IMR-90 (cell line): ENCODE measurements at regions not wholly inside any gene's neighbourhood (a gene's known extent, or its start where the extent isn't known, plus 50 kb on each side); places are given as distances from the start of the nearest gene placed in this dataset.

Experiments used
- ATAC-seq: fragments of 200-7000 bp; cut with Tn5 transposase; 2 replicates; pipeline ENCODE4 v1.9.1; 2020; ENCODE audit warnings: low read depth, mild to moderate bottlenecking, moderate library complexity
- BruUV-seq: library from RNA; stranded (reverse); fragments of 400-500 nt; replicated peaks from 2 replicates; lab custom pipeline; 2021; lab: Mats Ljungman, UMichigan
- CTCF ChIA-PET: fragments of 300-600 bp; formaldehyde crosslinking; extraction: SDS; loops from one replicate; lab custom pipeline; 2021; ENCODE audit warnings: antibody characterized with exemption; lab: Yijun Ruan, JAX
- POLR2A ChIA-PET: fragments of 300-600 bp; sonication (Branson Sonifier 250); formaldehyde crosslinking; loops from one replicate; lab custom pipeline; 2022; ENCODE audit warnings: antibody characterized with exemption; ENCODE audit not compliant: unreplicated experiment; lab: Charles Lee
- DNase-seq: peaks from one replicate; pipeline ENCODE4 v3.0.0; 2013
- H2AFZ ChIP-seq: replicated peaks from 2 replicates; pipeline ENCODE3; 2013; ENCODE audit warnings: low read length, mild to moderate bottlenecking; ENCODE audit not compliant: poor library complexity
- H2AK5ac ChIP-seq: 2 replicates; pipeline ENCODE4 v1.6.1; 2013; ENCODE audit warnings: low read depth, low read length, inconsistent platforms
- H2AK9ac ChIP-seq: replicated peaks from 2 replicates; pipeline ENCODE3; 2013; ENCODE audit warnings: mild to moderate bottlenecking, low read depth, low read length, moderate library complexity; ENCODE audit not compliant: poor library complexity
- H2BK120ac ChIP-seq: 2 replicates; pipeline ENCODE4 v1.6.1; 2013; ENCODE audit warnings: low read depth, low read length, inconsistent platforms
- H2BK15ac ChIP-seq: 3 replicates; pipeline ENCODE4 v1.6.1; 2013; ENCODE audit warnings: low read depth, low read length, inconsistent platforms
- H2BK20ac ChIP-seq: 2 replicates; pipeline ENCODE4 v1.6.1; 2013; ENCODE audit warnings: low read depth, mild to moderate bottlenecking, inconsistent platforms, low read length, moderate library complexity
- H2BK5ac ChIP-seq: 2 replicates; pipeline ENCODE4 v1.6.1; 2013; ENCODE audit warnings: mild to moderate bottlenecking, low read depth, low read length, inconsistent platforms; ENCODE audit not compliant: poor library complexity, severe bottlenecking
- H3K14ac ChIP-seq: replicated peaks from 2 replicates; pipeline ENCODE4 v1.6.1; 2013; ENCODE audit warnings: low read depth, low read length, inconsistent platforms
- H3K18ac ChIP-seq: 2 replicates; pipeline ENCODE4 v1.6.1; 2013; ENCODE audit warnings: low read depth, low read length, control low read depth
- H3K23ac ChIP-seq: 2 replicates; pipeline ENCODE4 v1.6.1; 2013; ENCODE audit warnings: low read depth, low read length, inconsistent platforms
- H3K27ac ChIP-seq: 2 replicates; pipeline ENCODE4 v1.5.1; 2013; ENCODE audit warnings: mild to moderate bottlenecking, control low read depth, low read length; ENCODE audit not compliant: insufficient read depth
- H3K27me3 ChIP-seq: 2 replicates; pipeline ENCODE4 v1.6.1; 2013; ENCODE audit warnings: low read length; ENCODE audit not compliant: control insufficient read depth, insufficient read depth
- H3K36me3 ChIP-seq: 2 replicates; pipeline ENCODE4 v1.6.1; 2013; ENCODE audit warnings: low read length, mixed read lengths; ENCODE audit not compliant: control insufficient read depth, insufficient read depth
- H3K4ac ChIP-seq: 2 replicates; pipeline ENCODE4 v1.6.1; 2013; ENCODE audit warnings: low read depth, low read length, inconsistent platforms
- H3K4me1 ChIP-seq: 2 replicates; pipeline ENCODE4 v1.6.1; 2013; ENCODE audit warnings: low read length, mixed read lengths; ENCODE audit not compliant: control insufficient read depth, insufficient read depth
- H3K4me2 ChIP-seq: 2 replicates; pipeline ENCODE4 v1.6.1; 2013; ENCODE audit warnings: low read depth, mild to moderate bottlenecking, control low read depth, low read length, moderate library complexity
- H3K4me3 ChIP-seq: 2 replicates; pipeline ENCODE4 v1.5.1; 2013; ENCODE audit warnings: low read depth, mild to moderate bottlenecking, control low read depth, low read length, moderate library complexity; ENCODE audit not compliant: insufficient read depth
- H3K56ac ChIP-seq: 2 replicates; pipeline ENCODE4 v1.6.1; 2013; ENCODE audit warnings: low read length, inconsistent platforms; ENCODE audit not compliant: insufficient read depth; ENCODE audit errors: extremely low read depth
- H3K79me1 ChIP-seq, 2 experiments: 2 replicates each; pipeline ENCODE4 v1.6.1; 2013; ENCODE audit warnings: low read length in 2 of 2, inconsistent platforms in 1 of 2, low read depth in 1 of 2
- H3K9ac ChIP-seq: 2 replicates; pipeline ENCODE4 v1.6.1; 2013; ENCODE audit warnings: low read depth, low read length, control low read depth
- H3K9me1 ChIP-seq: 2 replicates; pipeline ENCODE4 v1.6.1; 2013; ENCODE audit warnings: low read length, inconsistent platforms; ENCODE audit not compliant: insufficient read depth
- H3K9me3 ChIP-seq: 2 replicates; pipeline ENCODE4 v1.6.1; 2013; ENCODE audit warnings: low read length; ENCODE audit not compliant: control insufficient read depth, insufficient read depth
- H4K20me1 ChIP-seq: 2 replicates; pipeline ENCODE4 v1.6.1; 2013; ENCODE audit warnings: low read length, inconsistent platforms; ENCODE audit not compliant: insufficient read depth
- H4K5ac ChIP-seq: 2 replicates; pipeline ENCODE4 v1.6.1; 2013; ENCODE audit warnings: mild to moderate bottlenecking, low read depth, low read length, control low read depth
- H4K8ac ChIP-seq, 2 experiments: 2 replicates each; pipeline ENCODE4 v1.6.1; 2013; ENCODE audit warnings: low read depth in 2 of 2, low read length in 2 of 2, control low read depth in 1 of 2, inconsistent platforms in 1 of 2
- H4K91ac ChIP-seq: 2 replicates; pipeline ENCODE4 v1.6.1; 2013; ENCODE audit warnings: low read depth, low read length, inconsistent platforms; ENCODE audit not compliant: insufficient read depth
- ELK1 ChIP-seq: fragments of 150-350 bp; IDR thresholded peaks from 2 replicates; pipeline ENCODE4 v1.6.1; 2016; ENCODE audit warnings: low read depth, mild to moderate bottlenecking, low read length, moderate library complexity, borderline replicate concordance
- MAFK ChIP-seq: IDR thresholded peaks from 2 replicates; pipeline ENCODE4 v1.6.1; 2012; ENCODE audit warnings: low read depth, low read length, improper control_type of control experiment
- MAZ ChIP-seq: IDR thresholded peaks from 2 replicates; pipeline ENCODE4 v1.6.1; 2012; ENCODE audit warnings: low read depth, mild to moderate bottlenecking, low read length, improper control_type of control experiment, moderate library complexity, borderline replicate concordance
- MXI1 ChIP-seq: IDR thresholded peaks from 2 replicates; pipeline ENCODE4 v1.6.1; 2012; ENCODE audit warnings: low read depth, mild to moderate bottlenecking, low read length, moderate library complexity, borderline replicate concordance
- NFE2L2 ChIP-seq: fragments of 150-350 bp; IDR thresholded peaks from 2 replicates; pipeline ENCODE4 v1.6.1; 2016; ENCODE audit warnings: low read depth, mild to moderate bottlenecking, low read length
- POLR2A ChIP-seq: IDR thresholded peaks from 2 replicates; pipeline ENCODE4 v1.6.1; 2012; ENCODE audit warnings: mild to moderate bottlenecking, low read depth, low read length
- RCOR1 ChIP-seq: IDR thresholded peaks from 2 replicates; pipeline ENCODE4 v1.6.1; 2012; ENCODE audit warnings: mild to moderate bottlenecking, low read length, improper control_type of control experiment; ENCODE audit not compliant: insufficient replicate concordance
- RFX5 ChIP-seq: IDR thresholded peaks from 2 replicates; pipeline ENCODE4 v1.8.0; 2012; ENCODE audit warnings: low read depth, mild to moderate bottlenecking, low read length, moderate library complexity
- WGBS, 2 experiments: methylation state at CpG; one replicate each; pipeline versions ENCODE4 v1.1.5 to v1.1.7; 2013; ENCODE audit warnings: missing lambda C conversion rate in 2 of 2; ENCODE audit not compliant: insufficient read length in 1 of 2; ENCODE audit errors: extremely low coverage in 2 of 2; 5-methylcytosine and 5-hydroxymethylcytosine counted together
- dilution Hi-C: fragments of 300-500 bp; cut with HindIII; formaldehyde crosslinking; loops from one replicate; pipeline ENCODE4 v1.14.3; 2018; ENCODE audit warnings: low sequenced_read_pairs; ENCODE audit not compliant: unreplicated experiment
- in situ Hi-C: fragments of 300-500 bp; cut with MboI; formaldehyde crosslinking; loops from 3 replicates; pipeline ENCODE4 v1.14.3; 2019; ENCODE audit warnings: low sequenced_read_pairs, inconsistent platforms, mixed read lengths
- intact Hi-C: fragments of 100-400 bp; cut with micrococcal nuclease; formaldehyde crosslinking; loops from 2 replicates; pipeline ENCODE4 v1.10.0; 2022

DNA sequence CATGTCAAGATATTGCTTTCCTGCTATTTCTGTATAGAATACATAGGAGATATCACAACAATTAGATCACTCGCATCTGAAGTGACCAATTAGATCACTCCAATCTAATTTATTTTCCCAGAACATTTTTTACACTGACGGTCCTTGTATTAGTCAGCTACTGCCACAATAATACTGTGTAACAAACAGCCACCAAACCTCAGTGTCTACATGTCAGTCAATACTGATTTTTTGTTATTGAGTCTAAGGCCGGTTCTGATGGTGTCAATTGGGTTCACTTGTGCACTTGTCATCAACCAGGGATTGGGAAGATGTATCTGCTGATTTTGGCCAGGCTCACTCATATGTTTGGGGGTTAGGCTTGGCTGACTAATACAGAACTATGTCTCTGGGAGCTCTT, 275.9 kb upstream of the NFE2L3 start:
- H3K9me1 ChIP-seq = no peaks in the 10 kb centered on the region
- no TSS peak for BruUV-seq
- H3K36me3 ChIP-seq = no peaks in the 10 kb centered on the region
- dilution Hi-C loops (no loop called here), in situ Hi-C loops (no loop called here), intact Hi-C loops (no loop called here)
- no peak overlapping the region for H3K4me3 ChIP-seq
- no peak overlapping the region for H3K14ac ChIP-seq
- WGBS, 2 experiments = 33% methylated on average over 1 of the region's 3 CpGs; no CpG with 5 or more reads in 1 of the 2 experiments
- H3K4ac ChIP-seq = no peak overlapping the region
- no peak overlapping the region for H3K4me2 ChIP-seq
- no peak overlapping the region for H3K23ac ChIP-seq
- ChIA-PET POLR2A (no interaction called here), CTCF (no interaction called here)
- H2BK5ac ChIP-seq = no peak overlapping the region
- H3K27ac ChIP-seq = no peak overlapping the region
- DNase-seq (no peak), ATAC-seq (no peak)
- peaks cover 13% of the 10 kb centered on the region for H3K27me3 ChIP-seq
- no peaks in the 10 kb centered on the region for H3K4me1 ChIP-seq
- no peak overlapping the region for H3K9ac ChIP-seq
- no peaks in the 10 kb centered on the region for H3K9me3 ChIP-seq
- no peak overlapping the region for H2BK15ac ChIP-seq
- no peak overlapping the region for H3K18ac ChIP-seq
- H2AFZ ChIP-seq = no peak overlapping the region
- TF ChIP-seq RFX5 = no peak
- no peak for TF ChIP-seq ELK1
- no peak for TF ChIP-seq POLR2A
- no peak for TF ChIP-seq MAZ
- no peak for TF ChIP-seq MAFK
- TF ChIP-seq NFE2L2 = no peak
- no peak for TF ChIP-seq MXI1
- TF ChIP-seq RCOR1 = no peak
- no peak overlapping the region for H3K56ac ChIP-seq
- H3K79me1 ChIP-seq = no peaks in the 10 kb centered on the region
- no peak overlapping the region for H2BK120ac ChIP-seq
- no peaks in the 10 kb centered on the region for H4K20me1 ChIP-seq
- H4K91ac ChIP-seq = no peak overlapping the region
- no peak overlapping the region for H2AK9ac ChIP-seq
- no peak overlapping the region for H4K5ac ChIP-seq
- H2AK5ac ChIP-seq = no peak overlapping the region
- no peak overlapping the region for H2BK20ac ChIP-seq
- H4K8ac ChIP-seq = no peak overlapping the region
